HUDEP-2 (cell line): ENCODE measurements at regions not wholly inside any gene's neighbourhood (a gene's known extent, or its start where the extent isn't known, plus 50 kb on each side); places are given as distances from the start of the nearest gene placed in this dataset.

Source experiments
- DNase-seq, 76 experiments: peaks; one replicate each; lab custom pipeline; 2025; ENCODE audit not compliant: unreplicated experiment in 76 of 76; lab: John Stamatoyannopoulos, UW

GRCh38 chr3:117483839-117484238 lies 774.3 kb downstream of the TUSC7 start:
- no peak for DNase-seq

GRCh38 chr3:117485841-117486240 lies 776.3 kb downstream of the TUSC7 start:
- no peak for DNase-seq

DNA sequence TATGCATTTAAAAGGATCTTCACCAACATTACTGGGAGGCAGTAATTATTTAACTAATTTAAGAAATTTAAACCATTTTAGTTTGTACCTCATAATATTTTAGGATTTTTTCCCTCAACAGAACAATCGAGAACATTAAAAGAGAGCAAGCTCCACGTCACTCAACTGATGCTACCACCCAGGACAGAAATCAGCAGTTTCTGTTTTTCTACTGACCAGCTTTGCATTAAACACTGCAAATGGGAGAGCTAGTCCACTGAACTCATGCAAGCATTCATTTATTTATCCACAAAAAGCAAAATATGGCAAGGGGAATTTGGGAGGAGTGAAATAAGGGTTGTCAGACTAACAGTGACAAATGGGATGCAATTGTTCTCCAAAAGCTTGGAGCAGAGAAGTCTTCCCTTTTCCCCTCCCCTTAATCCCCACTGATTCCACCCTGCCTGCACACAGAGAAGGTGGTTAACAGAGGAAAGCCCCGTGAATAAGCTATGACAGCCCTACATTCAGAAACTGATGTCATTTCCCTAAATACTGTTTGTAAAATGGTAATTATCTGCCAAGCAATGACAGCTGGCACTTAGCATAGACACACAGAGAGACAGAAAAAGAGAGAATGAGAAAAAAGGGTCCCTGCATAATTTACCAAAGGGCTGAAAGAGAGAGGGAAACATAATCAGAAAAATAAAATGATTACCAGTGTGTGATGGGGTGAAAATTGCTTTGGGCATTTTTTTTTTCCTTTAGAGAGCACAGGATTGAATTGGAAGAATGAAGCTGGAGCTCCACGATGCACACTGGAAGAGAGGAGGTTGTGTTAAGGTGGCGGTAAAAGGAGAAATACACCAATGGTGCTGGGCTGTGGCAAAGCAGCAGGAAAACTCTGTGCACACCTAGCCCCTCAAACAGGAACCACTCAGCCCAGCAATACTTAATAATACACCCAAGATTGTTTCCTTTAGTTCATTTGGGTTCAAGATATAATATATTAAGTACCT lies 777.4 kb downstream of the TUSC7 start:
- DNase-seq: no peak

DNA sequence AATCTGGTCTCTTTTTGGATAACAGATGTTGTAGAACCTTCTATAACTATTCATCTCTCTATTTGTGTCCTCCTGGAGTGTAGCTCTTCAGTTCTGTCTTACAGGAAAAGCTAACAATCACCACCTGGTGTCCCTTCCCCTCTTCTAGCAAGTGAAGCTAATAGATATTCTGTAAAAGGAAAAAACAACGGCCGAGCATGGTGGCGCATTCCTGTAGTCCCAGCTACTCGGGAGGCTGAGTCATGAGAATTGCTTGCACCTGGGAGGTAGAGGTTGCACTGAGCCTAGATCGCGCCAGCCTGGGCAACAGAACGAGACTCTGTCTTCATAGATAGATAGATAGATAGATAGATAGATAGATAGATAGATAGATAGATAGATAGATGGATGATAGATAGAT lies 779.4 kb downstream of the TUSC7 start:
- no peak for DNase-seq

- no peak for DNase-seq
These were observed 780.1 kb downstream of the TUSC7 start for GRCh38 chr3:117489663-117490079.

GRCh38 chr3:117490716-117491115 lies 781.1 kb downstream of the TUSC7 start:
- DNase-seq: no peak

- no peak for DNase-seq
These were observed 786.0 kb downstream of the TUSC7 start for GRCh38 chr3:117495620-117496019.

- DNase-seq: no peak
These were observed 789.8 kb downstream of the TUSC7 start for GRCh38 chr3:117499189-117499870.

GRCh38 chr3:117507958-117508357 lies 798.4 kb downstream of the TUSC7 start:
- DNase-seq: no peak

GRCh38 chr3:117509858-117510257 lies 800.3 kb downstream of the TUSC7 start:
- no peak for DNase-seq

DNA sequence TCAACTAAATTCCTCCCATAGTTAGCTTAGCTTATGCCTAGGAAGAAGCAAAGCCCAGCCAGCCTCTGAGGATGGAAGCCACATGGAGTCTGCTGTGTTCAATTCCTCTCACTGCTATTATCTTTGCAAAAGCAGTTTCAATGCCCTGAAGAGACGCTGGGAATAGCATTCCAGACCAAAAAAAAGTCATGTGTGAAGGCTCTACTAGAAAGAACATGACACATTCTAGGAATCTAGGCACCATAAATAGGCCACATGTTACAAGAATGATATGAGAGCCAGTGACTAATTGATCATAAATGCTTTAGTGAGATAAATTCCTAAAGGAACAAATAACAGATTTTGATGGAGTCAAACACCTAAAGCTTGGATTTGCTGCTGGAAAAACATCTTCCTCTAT lies 800.8 kb downstream of the TUSC7 start:
- no peak for DNase-seq

GRCh38 chr3:117512975-117513374 lies 803.4 kb downstream of the TUSC7 start:
- DNase-seq: no peak

- no peak for DNase-seq
These were observed 805.7 kb downstream of the TUSC7 start for GRCh38 chr3:117515309-117515708.

- DNase-seq: no peak
These were observed 808.8 kb downstream of the TUSC7 start for GRCh38 chr3:117518364-117518763.

DNA sequence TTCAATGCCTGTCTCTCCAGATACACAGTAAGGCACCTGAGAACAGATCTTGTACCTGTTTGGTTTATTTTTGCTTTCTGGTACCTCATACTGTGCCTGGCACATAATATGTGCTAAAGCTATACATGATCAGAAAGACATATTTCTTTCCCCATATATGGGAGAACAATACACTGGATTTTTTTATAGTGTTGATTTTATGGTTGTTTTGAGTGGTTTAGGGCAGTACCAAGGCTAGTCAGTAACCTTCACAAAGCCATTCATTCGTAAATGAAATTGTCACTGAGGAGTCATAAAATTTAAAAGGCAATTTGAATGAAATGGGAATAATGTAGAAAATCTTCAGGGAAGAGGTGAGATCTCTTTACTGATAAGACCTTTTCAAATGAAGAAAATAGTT lies 810.2 kb downstream of the TUSC7 start:
- DNase-seq: no peak

DNA sequence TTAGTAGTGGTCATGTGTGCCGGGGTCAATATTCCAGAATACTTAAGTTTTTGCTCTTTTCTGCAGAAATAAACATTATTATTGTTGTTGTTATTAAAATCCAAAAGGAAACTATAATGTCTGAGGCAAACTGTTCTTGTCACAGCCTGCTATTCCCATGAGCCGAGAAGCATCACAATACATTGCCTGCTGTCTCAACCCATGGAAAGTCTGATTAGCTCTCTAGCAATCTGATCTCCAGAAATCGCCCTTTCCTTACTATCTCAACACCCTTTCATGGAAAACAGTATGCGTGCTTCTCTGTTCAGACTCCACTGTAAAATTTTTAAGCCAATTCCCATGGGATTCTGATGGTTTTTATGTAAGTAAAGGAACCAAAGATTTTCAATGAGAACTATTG lies 811.0 kb downstream of the TUSC7 start:
- DNase-seq: no peak

DNA sequence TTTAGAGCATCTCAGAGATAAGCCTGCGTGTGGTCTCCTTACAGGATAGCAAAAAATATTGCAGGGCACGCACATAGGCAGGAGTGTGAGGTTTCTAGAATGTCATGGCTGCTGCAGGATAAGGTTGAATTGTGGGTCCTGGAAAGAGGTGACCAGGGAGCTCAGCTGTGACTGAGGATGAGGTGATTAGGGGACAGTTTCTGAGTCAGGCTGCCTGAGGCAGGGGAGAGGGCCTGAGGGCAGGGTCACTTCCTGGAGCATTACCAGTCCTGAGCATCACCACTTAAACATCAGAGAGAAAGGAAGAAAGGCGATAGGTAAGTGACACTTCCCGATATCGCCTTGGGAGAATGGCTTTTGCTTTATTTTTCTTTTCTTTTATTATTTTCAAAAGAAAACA lies 813.8 kb downstream of the TUSC7 start:
- no peak for DNase-seq

GRCh38 chr3:117524890-117525289 lies 815.3 kb downstream of the TUSC7 start:
- no peak for DNase-seq

GRCh38 chr3:117526470-117527079 lies 817.0 kb downstream of the TUSC7 start:
- DNase-seq: peak in 14 of 76 experiments; percentile 0 to 40 (median 2)

DNA sequence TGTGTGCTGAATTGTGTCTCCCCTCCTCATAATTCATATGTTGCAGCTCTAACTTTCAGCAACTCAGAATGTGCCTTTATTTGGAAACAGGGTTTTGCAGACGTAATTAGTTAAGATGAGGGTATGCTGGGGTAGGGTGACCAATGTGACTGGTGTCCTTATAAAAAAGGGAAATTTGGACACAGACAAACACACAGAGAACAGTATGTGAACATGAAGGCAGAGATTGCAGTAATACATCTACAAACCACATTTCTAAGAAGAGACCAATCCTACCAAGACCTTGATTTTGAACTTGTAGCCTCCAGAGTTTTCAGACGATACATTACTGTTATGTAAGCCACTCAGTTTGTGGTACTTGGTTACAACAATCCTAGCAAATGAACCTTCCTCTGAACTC lies 817.8 kb downstream of the TUSC7 start:
- no peak for DNase-seq

- DNase-seq: no peak
These were observed 819.1 kb downstream of the TUSC7 start for GRCh38 chr3:117528688-117529087.
